Smooth muscle cell (in vitro differentiated cells): ENCODE measurements at regions not wholly inside any gene's neighbourhood (a gene's known extent, or its start where the extent isn't known, plus 50 kb on each side); places are given as distances from the start of the nearest gene placed in this dataset.
A peak's percentile ranks its signal among the peaks of the same experiment; 100 is the strongest.

Source experiments
- DNase-seq: peaks from one replicate; lab custom pipeline; 2025; ENCODE audit not compliant: unreplicated experiment; lab: John Stamatoyannopoulos, UW
- H2AFZ ChIP-seq: fragments of 200-600 bp; sonication (generic); 2 replicates; pipeline ENCODE4 v1.6.0; 2016; ENCODE audit warnings: antibody characterized with exemption, low read depth, mild to moderate bottlenecking
- H3F3A ChIP-seq: fragments of 200-600 bp; sonication (generic); 2 replicates; pipeline ENCODE4 v1.6.0; 2017; ENCODE audit warnings: antibody characterized with exemption, low read depth
- H3K27ac ChIP-seq: fragments of 200-600 bp; sonication (generic); 2 replicates; pipeline ENCODE4 v1.5.1; 2016; ENCODE audit warnings: low read depth, mild to moderate bottlenecking
- H3K27me3 ChIP-seq: fragments of 200-600 bp; sonication (generic); 2 replicates; pipeline ENCODE4 v1.6.1; 2016; ENCODE audit warnings: low read depth, mild to moderate bottlenecking
- H3K36me3 ChIP-seq: fragments of 200-600 bp; sonication (generic); 2 replicates; pipeline ENCODE4 v1.5.1; 2016; ENCODE audit warnings: low read depth
- H3K4me1 ChIP-seq: fragments of 200-600 bp; sonication (generic); 2 replicates; pipeline ENCODE4 v1.5.1; 2016; ENCODE audit warnings: low read depth
- H3K4me2 ChIP-seq: fragments of 200-600 bp; sonication (generic); 2 replicates; pipeline ENCODE4 v1.6.0; 2016; ENCODE audit warnings: mild to moderate bottlenecking
- H3K4me3 ChIP-seq: fragments of 200-600 bp; sonication (generic); 2 replicates; pipeline ENCODE4 v1.5.1; 2016; ENCODE audit warnings: mild to moderate bottlenecking
- H3K79me2 ChIP-seq: fragments of 200-600 bp; sonication (generic); 2 replicates; pipeline ENCODE4 v1.6.0; 2016; ENCODE audit warnings: low read depth, mild to moderate bottlenecking
- H3K9ac ChIP-seq: fragments of 200-600 bp; sonication (generic); 2 replicates; pipeline ENCODE4 v1.6.0; 2016; ENCODE audit warnings: low read depth
- H3K9me3 ChIP-seq: fragments of 200-600 bp; sonication (generic); replicated peaks from 2 replicates; pipeline ENCODE4 v1.5.1; 2016; ENCODE audit warnings: low read depth
- H4K20me1 ChIP-seq: fragments of 200-600 bp; sonication (generic); 2 replicates; pipeline ENCODE4 v1.6.0; 2016; ENCODE audit warnings: low read depth
- CTCF ChIP-seq: fragments of 200-600 bp; sonication (generic); IDR thresholded peaks from 2 replicates; pipeline ENCODE4 v1.5.1; 2017; ENCODE audit warnings: borderline replicate concordance, mild to moderate bottlenecking, antibody characterized with exemption; ENCODE audit not compliant: insufficient read depth, poor library complexity, severe bottlenecking
- WGBS: methylation state at CpG from one replicate; pipeline ENCODE4 v1.1.7; 2016; ENCODE audit warnings: low lambda C conversion rate; 5-methylcytosine and 5-hydroxymethylcytosine counted together

- DNase-seq = no peak
- no peaks in the 10 kb centered on the region for H3K4me1 ChIP-seq
- no peak for TF ChIP-seq CTCF
- H3K36me3 ChIP-seq = no peaks in the 10 kb centered on the region
- no peaks in the 10 kb centered on the region for H3K27me3 ChIP-seq
- H3K9me3 ChIP-seq = no peaks in the 10 kb centered on the region
- no peaks in the 10 kb centered on the region for H4K20me1 ChIP-seq
- H3K79me2 ChIP-seq = no peaks in the 10 kb centered on the region
- no peak overlapping the region for H3K4me3 ChIP-seq
- H3K4me2 ChIP-seq = no peak overlapping the region
- no peak overlapping the region for H2AFZ ChIP-seq
- H3K9ac ChIP-seq = no peak overlapping the region
- no peak overlapping the region for H3K27ac ChIP-seq
- WGBS = 95% methylated on average over 5 of the region's 5 CpGs
- no peaks in the 10 kb centered on the region for H3F3A ChIP-seq
These were observed 359.1 kb downstream of the SLC6A15 start for GRCh38 chr12:84553331-84554117.

GRCh38 chr12:84551373-84551772 lies 361.2 kb downstream of the SLC6A15 start:
- 97% methylated on average over 1 of the region's 1 CpG for WGBS
- Histone ChIP-seq H3K4me2 (no peak overlapping the region), H3K9ac (no peak overlapping the region), H3K27me3 (no peaks in the 10 kb centered on the region), H3K4me3 (no peak overlapping the region), H3K79me2 (no peaks in the 10 kb centered on the region), H3F3A (no peaks in the 10 kb centered on the region), H3K36me3 (no peaks in the 10 kb centered on the region), H3K27ac (no peak overlapping the region), H4K20me1 (no peaks in the 10 kb centered on the region), H3K9me3 (no peaks in the 10 kb centered on the region), H2AFZ (peak overlapping the region; percentile 46), H3K4me1 (no peaks in the 10 kb centered on the region)
- TF ChIP-seq CTCF = no peak
- no peak for DNase-seq

- Histone ChIP-seq H4K20me1 (no peaks in the 10 kb centered on the region), H3F3A (no peaks in the 10 kb centered on the region), H3K4me2 (no peak overlapping the region), H3K27me3 (no peaks in the 10 kb centered on the region), H2AFZ (peak overlapping the region; percentile 46), H3K4me3 (no peak overlapping the region), H3K9me3 (no peaks in the 10 kb centered on the region), H3K9ac (no peak overlapping the region), H3K79me2 (no peaks in the 10 kb centered on the region), H3K36me3 (no peaks in the 10 kb centered on the region), H3K4me1 (no peaks in the 10 kb centered on the region), H3K27ac (no peak overlapping the region)
- no peak for DNase-seq
- WGBS = 96% methylated on average over 1 of the region's 1 CpG
- TF ChIP-seq CTCF = no peak
These were observed 362.1 kb downstream of the SLC6A15 start for GRCh38 chr12:84550518-84550917.

- Histone ChIP-seq H3F3A (no peaks in the 10 kb centered on the region), H3K27ac (no peak overlapping the region), H3K4me3 (no peak overlapping the region), H3K79me2 (no peaks in the 10 kb centered on the region), H3K27me3 (no peaks in the 10 kb centered on the region), H3K9ac (no peak overlapping the region), H2AFZ (no peak overlapping the region), H3K4me1 (no peaks in the 10 kb centered on the region), H3K4me2 (no peak overlapping the region), H3K9me3 (no peaks in the 10 kb centered on the region), H3K36me3 (no peaks in the 10 kb centered on the region), H4K20me1 (no peaks in the 10 kb centered on the region)
- TF ChIP-seq CTCF = no peak
- DNase-seq = no peak
These were observed 370.3 kb downstream of the SLC6A15 start for GRCh38 chr12:84542289-84542688.
